NT2/D1 (cell line): ENCODE measurements at regions not wholly inside any gene's neighbourhood (a gene's known extent, or its start where the extent isn't known, plus 50 kb on each side); places are given as distances from the start of the nearest gene placed in this dataset.

Source experiments
- SUZ12 ChIP-seq: IDR thresholded peaks from 2 replicates; pipeline ENCODE4 v1.6.1; 2011; ENCODE audit not compliant: insufficient read length, insufficient read depth; ENCODE audit errors: extremely low read depth
- ZNF274 ChIP-seq: IDR thresholded peaks from 2 replicates; pipeline ENCODE4 v1.6.1; 2011; ENCODE audit warnings: mild to moderate bottlenecking, low read depth, low read length

DNA sequence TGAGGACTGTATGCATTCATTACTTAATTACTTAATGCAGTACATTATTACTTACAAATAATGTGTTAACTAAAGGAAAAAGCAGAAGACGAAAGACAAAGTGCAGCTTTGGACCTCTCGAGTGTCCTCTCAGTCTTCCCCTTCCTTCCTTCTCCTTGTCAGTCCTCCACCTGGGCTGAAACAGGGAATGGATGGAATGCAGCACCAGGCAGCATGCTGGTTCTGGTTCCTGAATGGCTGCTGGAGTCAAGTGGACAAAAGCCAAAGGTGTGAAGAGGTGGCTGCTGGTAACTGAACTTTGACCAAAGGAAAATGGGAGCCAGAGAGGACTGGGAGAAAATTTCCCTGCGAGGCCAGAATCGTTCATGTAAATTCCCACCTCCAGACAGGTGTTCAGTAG, 179.5 kb downstream of the GPAM start:
- TF ChIP-seq ZNF274: no peak
- no peak for TF ChIP-seq SUZ12
